C4-2B (cell line): ENCODE measurements at regions not wholly inside any gene's neighbourhood (a gene's known extent, or its start where the extent isn't known, plus 50 kb on each side); places are given as distances from the start of the nearest gene placed in this dataset.

Experiments
- ZFX ChIP-seq: fragments of 450-650 bp; IDR thresholded peaks from 2 replicates; pipeline ENCODE4 v1.6.1; 2017
- TF ChIP-seq, protein P1 (sequence below): fragments of 450-650 bp; conservative IDR thresholded peaks from 2 replicates; pipeline ENCODE4 v1.5.1; 2017; ENCODE audit warnings: mild to moderate bottlenecking

DNA sequence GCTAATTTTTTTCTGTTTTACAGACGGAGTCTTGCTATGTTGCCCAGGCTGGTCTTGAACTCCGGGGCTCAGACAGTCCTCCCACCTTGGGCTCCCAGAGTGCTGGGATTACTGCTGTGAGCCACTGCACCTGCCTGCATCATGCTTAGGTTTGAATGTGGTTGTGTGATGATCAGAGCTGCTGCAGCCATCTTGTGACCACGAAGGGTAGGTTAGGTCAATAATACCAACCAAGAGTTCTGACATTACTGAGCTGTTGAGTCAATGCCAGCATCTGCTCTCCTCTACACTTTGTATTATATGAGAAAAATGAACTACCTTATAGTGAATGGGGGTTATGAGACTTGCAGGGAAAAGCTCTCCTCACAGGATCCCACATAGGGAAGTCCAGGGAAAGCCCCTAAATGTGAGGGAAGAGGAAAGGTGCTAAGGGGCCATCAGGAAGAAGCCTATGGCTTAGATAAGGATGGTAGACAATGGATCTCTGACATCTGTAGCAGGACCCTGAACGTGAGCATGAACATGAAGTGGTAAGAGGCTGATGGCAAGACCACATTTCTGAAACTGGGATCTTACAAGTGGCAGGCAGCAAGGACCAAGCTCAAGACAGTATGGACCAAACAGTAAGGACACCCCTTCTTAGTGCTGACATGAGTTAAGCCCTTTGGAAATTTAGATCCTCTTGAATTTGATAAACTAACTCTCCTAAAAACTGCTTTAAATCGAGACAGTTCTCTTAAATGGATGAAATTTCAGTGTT lies 75.7 kb upstream of the ZNF169 start:
- TF ChIP-seq, protein P1, sequence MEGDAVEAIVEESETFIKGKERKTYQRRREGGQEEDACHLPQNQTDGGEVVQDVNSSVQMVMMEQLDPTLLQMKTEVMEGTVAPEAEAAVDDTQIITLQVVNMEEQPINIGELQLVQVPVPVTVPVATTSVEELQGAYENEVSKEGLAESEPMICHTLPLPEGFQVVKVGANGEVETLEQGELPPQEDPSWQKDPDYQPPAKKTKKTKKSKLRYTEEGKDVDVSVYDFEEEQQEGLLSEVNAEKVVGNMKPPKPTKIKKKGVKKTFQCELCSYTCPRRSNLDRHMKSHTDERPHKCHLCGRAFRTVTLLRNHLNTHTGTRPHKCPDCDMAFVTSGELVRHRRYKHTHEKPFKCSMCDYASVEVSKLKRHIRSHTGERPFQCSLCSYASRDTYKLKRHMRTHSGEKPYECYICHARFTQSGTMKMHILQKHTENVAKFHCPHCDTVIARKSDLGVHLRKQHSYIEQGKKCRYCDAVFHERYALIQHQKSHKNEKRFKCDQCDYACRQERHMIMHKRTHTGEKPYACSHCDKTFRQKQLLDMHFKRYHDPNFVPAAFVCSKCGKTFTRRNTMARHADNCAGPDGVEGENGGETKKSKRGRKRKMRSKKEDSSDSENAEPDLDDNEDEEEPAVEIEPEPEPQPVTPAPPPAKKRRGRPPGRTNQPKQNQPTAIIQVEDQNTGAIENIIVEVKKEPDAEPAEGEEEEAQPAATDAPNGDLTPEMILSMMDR: no peak
- TF ChIP-seq ZFX: no peak
